ENCODE measurements at regions not wholly inside any gene's neighbourhood (a gene's known extent, or its start where the extent isn't known, plus 50 kb on each side); places are given as distances from the start of the nearest gene placed in this dataset.

- DNase-seq (ENCODE audit: low read depth): peak; percentile 68
Observed at GRCh38 chr12:113684908-113685782, 213.5 kb upstream of the LHX5 start.

GRCh38 chr12:113684053-113684907, 212.6 kb upstream of the LHX5 start:
- no peak for DNase-seq (ENCODE audit: low read depth)

- DNase-seq (ENCODE audit: low read depth): no peak
Observed at GRCh38 chr12:113683574-113683973, 211.9 kb upstream of the LHX5 start.

GRCh38 chr12:113680868-113681267, 209.2 kb upstream of the LHX5 start:
- DNase-seq (ENCODE audit: low read depth): no peak

- DNase-seq (ENCODE audit: low read depth): no peak
Observed at GRCh38 chr12:113678223-113679119, 206.8 kb upstream of the LHX5 start.

GRCh38 chr12:113676547-113676946, 204.9 kb upstream of the LHX5 start:
- no peak for DNase-seq (ENCODE audit: low read depth)

GRCh38 chr12:113676117-113676516, 204.4 kb upstream of the LHX5 start:
- DNase-seq (ENCODE audit: low read depth): no peak

- no peak for DNase-seq (ENCODE audit: low read depth)
Observed at GRCh38 chr12:113674996-113675395, 203.3 kb upstream of the LHX5 start.

- DNase-seq (ENCODE audit: low read depth): no peak
Observed at GRCh38 chr12:113674302-113674701, 202.6 kb upstream of the LHX5 start.

- DNase-seq (ENCODE audit: low read depth): no peak
Observed at GRCh38 chr12:113673458-113674238, 202.0 kb upstream of the LHX5 start.

- DNase-seq (ENCODE audit: low read depth): no peak
Observed at GRCh38 chr12:113670742-113671141, 199.1 kb upstream of the LHX5 start.

GRCh38 chr12:113667676-113668356, 196.1 kb upstream of the LHX5 start:
- DNase-seq (ENCODE audit: low read depth): no peak

GRCh38 chr12:113667095-113667494, 195.4 kb upstream of the LHX5 start:
- no peak for DNase-seq (ENCODE audit: low read depth)

- no peak for DNase-seq (ENCODE audit: low read depth)
Observed at GRCh38 chr12:113666223-113666622, 194.6 kb upstream of the LHX5 start.

GRCh38 chr12:113665457-113665856, 193.8 kb upstream of the LHX5 start:
- DNase-seq (ENCODE audit: low read depth): no peak

- no peak for DNase-seq (ENCODE audit: low read depth)
Observed at GRCh38 chr12:113664224-113664681, 192.6 kb upstream of the LHX5 start.

GRCh38 chr12:113663396-113663795, 191.7 kb upstream of the LHX5 start:
- no peak for DNase-seq (ENCODE audit: low read depth)

GRCh38 chr12:113660936-113661335, 189.3 kb upstream of the LHX5 start:
- no peak for DNase-seq (ENCODE audit: low read depth)

GRCh38 chr12:113659416-113659815, 187.7 kb upstream of the LHX5 start:
- DNase-seq (ENCODE audit: low read depth): no peak

- no peak for DNase-seq (ENCODE audit: low read depth)
Observed at GRCh38 chr12:113659015-113659414, 187.3 kb upstream of the LHX5 start.

Measured in CMK (cell line).